HCT116 (cell line): ENCODE measurements at regions not wholly inside any gene's neighbourhood (a gene's known extent, or its start where the extent isn't known, plus 50 kb on each side); places are given as distances from the start of the nearest gene placed in this dataset.

Experiments used
- CEBPB ChIP-seq: IDR thresholded peaks from 2 replicates; pipeline ENCODE4 v1.6.1; 2012; ENCODE audit warnings: low read depth
- CTCF ChIP-seq, 3 experiments: fragments of 200-600 bp in 1 of 3; sonication (generic) in 1 of 3; IDR thresholded peaks in 2 of 3; conservative IDR thresholded peaks in 1 of 3; 2 replicates each; pipeline ENCODE4 v1.5.1; 2012 to 2017; ENCODE audit warnings: low read depth in 2 of 3, low read length in 2 of 3, antibody characterized with exemption in 1 of 3, borderline replicate concordance in 1 of 3, control low read depth in 1 of 3, mild to moderate bottlenecking in 1 of 3, mixed read lengths in 1 of 3, mixed run types in 1 of 3, moderate library complexity in 1 of 3; ENCODE audit not compliant: insufficient read depth in 1 of 3
- EZH2 ChIP-seq: fragments of 200-600 bp; sonication (generic); IDR thresholded peaks from 2 replicates; pipeline ENCODE4 v1.6.1; 2017; ENCODE audit warnings: antibody characterized with exemption, mixed run types
- MAX ChIP-seq: IDR thresholded peaks from 2 replicates; pipeline ENCODE4 v1.6.1; 2012
- POLR2A ChIP-seq: IDR thresholded peaks from 2 replicates; pipeline ENCODE4 v1.7.0; 2011; ENCODE audit warnings: borderline replicate concordance; ENCODE audit not compliant: insufficient read depth, insufficient read length; ENCODE audit errors: extremely low read depth
- POLR2AphosphoS5 ChIP-seq: IDR thresholded peaks from 2 replicates; pipeline ENCODE4 v1.6.1; 2011; ENCODE audit warnings: mild to moderate bottlenecking, low read depth, low read length, moderate library complexity
- RAD21 ChIP-seq: IDR thresholded peaks from 2 replicates; pipeline ENCODE4 v1.6.1; 2012; ENCODE audit warnings: low read depth, mild to moderate bottlenecking
- SIN3A ChIP-seq: IDR thresholded peaks from 2 replicates; pipeline ENCODE4 v1.6.1; 2012; ENCODE audit warnings: low read depth
- YY1 ChIP-seq: IDR thresholded peaks from 2 replicates; pipeline ENCODE4 v1.6.1; 2011; ENCODE audit warnings: low read length, low read depth, moderate library complexity, mild to moderate bottlenecking; ENCODE audit not compliant: insufficient replicate concordance; ENCODE audit errors: extremely low read depth
- ZNF274 ChIP-seq: fragments of 200-500 bp; sonication (Bioruptor generic); IDR thresholded peaks from 2 replicates; pipeline ENCODE4 v1.6.1; 2014; ENCODE audit warnings: mild to moderate bottlenecking, low read depth, low read length, inconsistent platforms

- TF ChIP-seq POLR2A (no peak), EZH2 (no peak), RAD21 (no peak), CEBPB (no peak), CTCF (IDR thresholded peaks at IDR 0.05 in 2 of 3, conservative IDR thresholded peaks at IDR 0.05 in 1 of 3; ENCODE audit: borderline replicate concordance in 1 of 3, insufficient read depth in 1 of 3, low read depth in 2 of 3, low read length in 2 of 3) (no peak), YY1 (no peak), ZNF274 (no peak), MAX (no peak), POLR2AphosphoS5 (no peak), SIN3A (no peak)
Measured at GRCh38 chr16:63092736-63093135, 1056.5 kb upstream of the CDH8 start.
